Left renal cortex interstitium (tissue), 4 donors: ENCODE measurements at regions not wholly inside any gene's neighbourhood (a gene's known extent, or its start where the extent isn't known, plus 50 kb on each side); places are given as distances from the start of the nearest gene placed in this dataset.

Source experiments
- DNase-seq, 4 donors: peaks; one replicate each; pipeline ENCODE4 v3.0.0-alpha.2; 2013; ENCODE audit warnings: low read depth in 4 of 4, low spot score in 2 of 4, missing footprints in 1 of 4

GRCh38 chr4:96164814-96165351 lies 325.0 kb downstream of the PDHA2 start:
- peak in 2 of 4 donors; percentile 20 to 23 for DNase-seq

- no peak for DNase-seq
Observed at GRCh38 chr4:96166806-96167205, 326.9 kb downstream of the PDHA2 start.

GRCh38 chr4:96170198-96170597 lies 330.3 kb downstream of the PDHA2 start:
- DNase-seq = no peak

- DNase-seq = no peak
Observed at GRCh38 chr4:96173756-96174155, 333.9 kb downstream of the PDHA2 start.

- DNase-seq = no peak
Observed at GRCh38 chr4:96175871-96176270, 336.0 kb downstream of the PDHA2 start.

- no peak for DNase-seq
Observed at GRCh38 chr4:96183611-96184010, 343.7 kb downstream of the PDHA2 start.

DNA sequence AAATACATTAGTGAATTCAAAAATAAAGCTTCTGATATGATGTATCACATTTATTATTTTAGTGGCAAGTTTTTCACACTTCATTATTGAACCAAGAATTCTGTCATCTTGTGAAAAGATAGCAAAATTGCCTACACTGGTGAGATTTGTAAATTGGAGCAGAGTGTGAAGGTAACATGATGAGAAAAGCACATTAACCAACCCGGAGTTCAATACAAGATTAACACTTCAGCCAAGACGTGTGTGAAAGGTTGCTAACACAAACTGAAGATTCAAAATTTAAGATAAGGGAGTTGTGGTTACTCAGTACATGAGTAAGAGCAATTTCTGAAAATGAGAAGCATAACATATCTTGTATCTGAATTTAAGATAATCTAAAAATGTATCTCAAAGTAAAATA lies 346.7 kb downstream of the PDHA2 start:
- no peak for DNase-seq

DNA sequence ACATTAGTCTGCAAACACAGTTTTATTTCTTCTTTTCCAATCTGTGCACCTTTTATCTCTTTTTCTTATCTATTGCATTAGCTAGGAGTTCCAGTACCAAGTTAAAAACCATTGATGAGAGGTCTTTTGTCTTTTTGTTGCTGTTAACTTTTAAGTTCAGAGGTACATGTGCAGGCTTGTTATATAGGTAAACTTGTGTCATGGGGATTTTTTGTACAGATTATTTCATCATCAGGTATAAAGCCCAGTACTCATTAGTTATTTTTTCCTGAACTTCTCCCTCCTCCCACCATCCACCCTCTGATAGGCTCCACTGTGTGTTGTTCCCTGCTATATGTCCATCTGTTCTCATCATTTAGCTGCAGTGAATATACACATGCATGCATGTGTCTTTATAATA lies 349.9 kb downstream of the PDHA2 start:
- DNase-seq = no peak

DNA sequence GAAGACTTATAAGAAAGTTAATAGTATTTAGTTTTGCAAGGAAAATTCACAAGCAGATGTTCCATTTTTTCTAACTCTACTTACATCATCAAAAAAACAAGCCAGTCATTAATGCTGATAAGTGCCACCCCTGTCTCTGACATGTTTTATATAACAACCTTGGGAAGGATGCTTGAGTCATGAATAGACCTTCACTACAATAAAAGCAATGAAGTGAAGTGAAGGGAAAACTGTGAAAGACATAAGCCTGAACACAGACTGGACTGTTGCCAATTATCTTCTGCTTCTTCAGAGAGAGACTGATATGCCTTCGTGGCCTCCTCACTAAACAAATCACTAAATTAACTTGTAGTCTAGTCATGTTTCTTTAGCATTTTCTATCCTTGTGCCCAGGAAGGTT lies 353.2 kb downstream of the PDHA2 start:
- no peak for DNase-seq

DNA sequence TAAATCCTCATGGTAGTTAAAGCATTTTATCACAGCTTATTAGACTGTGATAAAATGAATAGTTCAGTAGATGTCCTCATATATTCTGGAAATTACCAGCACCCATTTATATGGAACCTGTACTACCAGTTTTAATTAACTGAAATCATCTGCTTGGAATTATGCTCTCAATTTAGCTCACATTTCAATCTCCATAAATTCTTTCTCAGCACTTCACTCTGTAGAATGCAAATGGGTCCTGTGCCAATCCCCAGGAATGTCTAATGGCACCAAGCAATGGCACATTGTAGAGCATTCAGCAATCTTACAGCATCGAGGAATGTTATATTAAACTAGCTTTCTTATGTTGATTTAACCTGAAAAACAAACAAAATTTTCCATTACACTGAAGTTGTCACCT lies 355.1 kb downstream of the PDHA2 start:
- no peak for DNase-seq

GRCh38 chr4:96205143-96205936 lies 365.4 kb downstream of the PDHA2 start:
- DNase-seq = no peak

GRCh38 chr4:96227515-96227914 lies 387.6 kb downstream of the PDHA2 start:
- DNase-seq = no peak

- no peak for DNase-seq
Observed at GRCh38 chr4:96228463-96228862, 388.6 kb downstream of the PDHA2 start.

GRCh38 chr4:96240041-96240440 lies 400.1 kb downstream of the PDHA2 start:
- no peak for DNase-seq

DNA sequence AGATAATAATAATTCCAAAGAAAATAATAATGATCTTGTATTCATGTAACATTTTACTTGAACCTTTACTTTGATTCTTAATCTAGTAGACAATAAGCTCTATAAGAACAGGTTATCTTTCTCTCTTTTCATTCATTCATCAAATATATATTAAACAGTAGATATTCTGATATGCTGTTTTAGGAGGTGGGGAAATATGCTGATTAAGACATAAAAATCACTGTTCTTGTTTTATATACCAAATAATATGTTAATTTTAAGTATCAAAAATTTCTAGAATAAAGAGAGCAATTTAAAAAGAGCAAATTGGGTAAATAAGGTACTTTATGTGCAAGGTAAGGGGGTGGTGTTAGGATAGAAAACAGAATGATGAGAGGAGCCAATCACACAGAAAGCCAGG lies 401.9 kb downstream of the PDHA2 start:
- DNase-seq = no peak

- no peak for DNase-seq
Observed at GRCh38 chr4:96247096-96247495, 407.2 kb downstream of the PDHA2 start.

GRCh38 chr4:96248225-96248624 lies 408.3 kb downstream of the PDHA2 start:
- DNase-seq = no peak

DNA sequence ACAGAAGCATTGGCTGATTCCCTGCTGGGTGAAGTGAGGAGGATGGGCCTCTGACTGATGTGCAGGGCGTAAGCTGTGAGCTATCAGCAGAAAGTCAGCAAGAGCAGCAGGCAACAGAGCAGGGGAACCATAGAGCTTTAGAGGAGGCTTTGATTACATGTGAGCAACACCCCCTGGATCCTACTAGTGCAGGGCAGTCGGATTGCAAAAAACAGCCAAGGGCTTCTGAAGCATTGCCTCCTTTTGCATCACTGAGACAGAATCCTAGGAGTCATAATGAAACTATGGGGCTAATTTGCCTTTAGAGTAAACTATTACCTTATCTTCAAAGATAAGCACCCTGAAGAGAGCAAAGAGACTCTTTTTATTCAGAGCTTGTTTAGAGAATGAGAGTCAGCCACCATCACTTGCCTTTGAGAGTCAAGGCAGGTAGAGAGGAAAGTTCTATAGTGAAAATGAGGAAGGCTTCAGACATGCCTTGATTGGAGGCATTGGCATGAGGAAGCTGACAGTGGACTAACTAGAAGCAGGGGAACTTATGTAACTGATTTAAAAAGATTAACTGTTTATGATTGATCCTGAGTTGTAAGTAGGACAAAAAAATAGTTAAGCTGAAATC lies 420.3 kb downstream of the PDHA2 start:
- DNase-seq = no peak

DNA sequence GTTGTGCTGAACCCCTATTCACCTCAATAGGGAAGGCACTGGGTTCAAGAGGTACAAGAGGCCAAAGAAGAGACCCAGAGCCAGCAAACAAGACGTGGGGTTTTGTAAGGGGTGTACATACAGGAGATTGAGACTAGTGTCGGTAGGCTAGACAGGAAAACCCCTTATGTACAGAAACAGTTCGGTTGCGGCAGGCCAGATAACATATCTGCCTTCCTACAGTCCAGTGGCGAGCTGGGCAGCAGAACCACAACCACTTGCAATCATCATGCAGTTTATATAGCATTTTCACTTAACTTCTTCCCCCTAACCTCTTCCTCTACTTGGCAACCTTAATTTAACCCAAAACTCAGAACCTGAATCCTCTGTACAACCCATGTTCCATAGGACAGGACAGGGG lies 422.2 kb downstream of the PDHA2 start:
- DNase-seq = no peak

DNA sequence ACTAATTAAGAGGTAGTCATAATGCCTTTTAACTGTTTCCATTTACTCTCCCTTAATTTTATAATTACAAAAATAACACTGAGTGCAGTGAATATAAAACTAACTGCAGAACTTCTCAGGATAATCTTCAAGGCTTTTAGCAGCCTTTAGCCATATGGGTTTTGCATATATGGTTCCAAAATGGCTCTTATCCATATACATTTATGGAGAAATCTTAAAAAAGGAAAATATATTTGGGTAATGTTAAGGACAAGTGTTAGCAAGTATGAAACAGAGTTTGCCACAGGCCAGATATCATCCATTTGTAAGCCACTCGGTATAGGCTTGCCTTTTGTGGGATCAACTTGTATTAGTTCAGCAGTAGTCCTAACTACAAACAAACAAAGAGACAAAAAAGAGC lies 423.4 kb downstream of the PDHA2 start:
- DNase-seq = no peak

DNA sequence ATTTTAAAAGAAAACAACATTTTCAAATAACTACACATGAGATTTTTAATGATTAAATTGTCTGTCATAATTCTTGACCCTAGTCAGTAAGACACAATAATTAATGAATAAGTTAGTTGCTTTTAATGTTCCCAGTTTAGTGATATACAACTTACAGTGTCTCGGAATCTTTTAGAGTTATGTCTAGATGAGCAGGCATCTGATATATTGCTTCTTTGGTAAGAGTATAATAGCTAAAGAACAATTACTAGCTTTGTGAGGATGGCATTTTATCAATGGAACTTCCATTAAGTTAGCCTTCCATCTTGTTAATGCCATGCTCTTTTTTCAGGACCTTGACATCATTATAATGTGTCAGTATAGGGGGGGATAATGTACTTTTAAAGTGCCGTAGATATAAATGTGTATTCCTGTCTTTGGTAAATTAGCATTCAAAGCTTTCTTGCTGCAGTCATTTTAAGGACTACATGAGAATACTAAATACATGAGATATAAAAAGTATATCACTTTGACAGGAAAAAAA lies 425.1 kb downstream of the PDHA2 start:
- no peak for DNase-seq

- no peak for DNase-seq
Observed at GRCh38 chr4:96293806-96294205, 453.9 kb downstream of the PDHA2 start.
